ENCODE measurements at regions not wholly inside any gene's neighbourhood (a gene's known extent, or its start where the extent isn't known, plus 50 kb on each side); places are given as distances from the start of the nearest gene placed in this dataset.

DNA sequence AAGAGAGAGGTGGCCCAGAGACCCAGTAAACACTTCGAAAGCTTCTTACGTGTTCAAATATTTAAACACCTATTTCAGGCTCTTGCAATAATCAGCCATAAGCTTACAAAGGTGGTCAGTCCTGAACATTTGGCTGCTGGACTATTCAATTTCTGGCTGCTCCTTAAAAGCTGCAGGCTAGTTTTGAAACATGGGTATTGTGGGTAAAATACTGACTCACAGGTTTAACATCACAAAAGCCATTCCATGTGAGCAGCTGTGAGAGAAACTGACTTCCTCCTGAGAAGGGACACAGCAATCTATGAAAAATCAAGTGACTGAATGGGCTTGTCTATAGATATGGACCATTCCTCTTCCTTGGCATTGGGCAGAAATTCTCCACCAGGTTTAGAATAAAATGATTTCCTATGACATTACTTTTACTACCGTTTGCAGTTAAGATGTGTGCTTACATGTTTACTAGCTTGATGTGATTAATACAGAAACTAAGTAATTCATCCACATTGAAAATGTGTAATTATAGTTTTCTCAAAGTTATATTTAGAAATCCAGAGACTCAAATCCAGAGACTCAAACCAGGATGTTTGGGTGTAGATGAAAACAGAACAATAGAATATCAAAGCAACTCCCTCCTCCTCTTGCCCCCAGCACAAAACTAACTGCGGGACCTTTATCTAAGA lies 252.3 kb downstream of the GATA3 start:
- H3K4me3 ChIP-seq (replicated peaks in 1 of 3), result no peak overlapping the region
- H3K27ac ChIP-seq, result no peak overlapping the region
- TF ChIP-seq CTCF (IDR thresholded peaks at IDR 0.05) (no peak), POLR2A (IDR thresholded peaks at IDR 0.05) (no peak)
- intact Hi-C loops (cut with DNase I), result no loop called here
- 84 to 93% methylated on average over 4 of the region's 4 CpGs for WGBS, 2 donors
- DNase-seq, result no peak
- no peaks in the 10 kb centered on the region for H3K36me3 ChIP-seq
- H3K4me1 ChIP-seq, result no peaks in the 10 kb centered on the region
- H3K27me3 ChIP-seq, result no peaks in the 10 kb centered on the region
- H3K9me3 ChIP-seq, result no peaks in the 10 kb centered on the region

GRCh38 chr10:8310930-8311329 lies 256.4 kb downstream of the GATA3 start:
- Histone ChIP-seq H3K36me3 (no peaks in the 10 kb centered on the region), H3K9me3 (no peaks in the 10 kb centered on the region), H3K4me3 (replicated peaks in 1 of 3) (no peak overlapping the region), H3K27me3 (no peaks in the 10 kb centered on the region), H3K4me1 (no peaks in the 10 kb centered on the region), H3K27ac (no peak overlapping the region)
- 51 to 52% methylated on average over 2 of the region's 2 CpGs for WGBS, 2 donors
- TF ChIP-seq CTCF (IDR thresholded peaks at IDR 0.05), result no peak
- intact Hi-C loops (cut with DNase I), result no loop called here
- no peak for DNase-seq

- TF ChIP-seq CTCF (IDR thresholded peaks at IDR 0.05) (no peak), POLR2A (IDR thresholded peaks at IDR 0.05) (no peak)
- no peak for DNase-seq
- no peaks in the 10 kb centered on the region for H3K27me3 ChIP-seq
- intact Hi-C loops (cut with DNase I), result no loop called here
- no peak overlapping the region for H3K27ac ChIP-seq
- H3K36me3 ChIP-seq, result no peaks in the 10 kb centered on the region
- H3K9me3 ChIP-seq, result no peaks in the 10 kb centered on the region
- no peak overlapping the region for H3K4me3 ChIP-seq (replicated peaks in 1 of 3)
- 81 to 93% methylated on average over 2 of the region's 2 CpGs for WGBS, 2 donors
- no peaks in the 10 kb centered on the region for H3K4me1 ChIP-seq
Measured at GRCh38 chr10:8311526-8312070, 257.1 kb downstream of the GATA3 start.

GRCh38 chr10:8312079-8312478 lies 257.6 kb downstream of the GATA3 start:
- no peak for DNase-seq
- no peak overlapping the region for H3K4me3 ChIP-seq (replicated peaks in 1 of 3)
- no peak for TF ChIP-seq CTCF (IDR thresholded peaks at IDR 0.05)
- no peak for TF ChIP-seq POLR2A (IDR thresholded peaks at IDR 0.05)
- H3K27me3 ChIP-seq, result no peaks in the 10 kb centered on the region
- no peaks in the 10 kb centered on the region for H3K9me3 ChIP-seq
- no peak overlapping the region for H3K27ac ChIP-seq
- intact Hi-C loops (cut with DNase I), result no loop called here
- WGBS, 2 donors, result 50 to 54% methylated on average over 3 of the region's 3 CpGs
- H3K36me3 ChIP-seq, result no peaks in the 10 kb centered on the region
- no peaks in the 10 kb centered on the region for H3K4me1 ChIP-seq

GRCh38 chr10:8312781-8313180 lies 258.3 kb downstream of the GATA3 start:
- no peak for TF ChIP-seq POLR2A (IDR thresholded peaks at IDR 0.05)
- no peak for TF ChIP-seq CTCF (IDR thresholded peaks at IDR 0.05)
- no peak overlapping the region for H3K4me3 ChIP-seq (replicated peaks in 1 of 3)
- WGBS, 2 donors, result 68 to 78% methylated on average over 9 of the region's 9 CpGs
- H3K27ac ChIP-seq, result no peak overlapping the region
- no peaks in the 10 kb centered on the region for H3K27me3 ChIP-seq
- no peak for DNase-seq
- intact Hi-C loops (cut with DNase I), result no loop called here
- H3K36me3 ChIP-seq, result no peaks in the 10 kb centered on the region
- no peaks in the 10 kb centered on the region for H3K4me1 ChIP-seq
- H3K9me3 ChIP-seq, result no peaks in the 10 kb centered on the region

All from thyroid gland (tissue), 4 donors.